GM12801 (cell line): ENCODE measurements at regions not wholly inside any gene's neighbourhood (a gene's known extent, or its start where the extent isn't known, plus 50 kb on each side); places are given as distances from the start of the nearest gene placed in this dataset.

Experiments
- TF ChIP-seq, protein P1 (sequence below): IDR thresholded peaks from one replicate; pipeline ENCODE4 v1.5.1; 2011; ENCODE audit warnings: control low read depth; ENCODE audit not compliant: insufficient read length; ENCODE audit errors: extremely low read depth

- TF ChIP-seq, protein P1, sequence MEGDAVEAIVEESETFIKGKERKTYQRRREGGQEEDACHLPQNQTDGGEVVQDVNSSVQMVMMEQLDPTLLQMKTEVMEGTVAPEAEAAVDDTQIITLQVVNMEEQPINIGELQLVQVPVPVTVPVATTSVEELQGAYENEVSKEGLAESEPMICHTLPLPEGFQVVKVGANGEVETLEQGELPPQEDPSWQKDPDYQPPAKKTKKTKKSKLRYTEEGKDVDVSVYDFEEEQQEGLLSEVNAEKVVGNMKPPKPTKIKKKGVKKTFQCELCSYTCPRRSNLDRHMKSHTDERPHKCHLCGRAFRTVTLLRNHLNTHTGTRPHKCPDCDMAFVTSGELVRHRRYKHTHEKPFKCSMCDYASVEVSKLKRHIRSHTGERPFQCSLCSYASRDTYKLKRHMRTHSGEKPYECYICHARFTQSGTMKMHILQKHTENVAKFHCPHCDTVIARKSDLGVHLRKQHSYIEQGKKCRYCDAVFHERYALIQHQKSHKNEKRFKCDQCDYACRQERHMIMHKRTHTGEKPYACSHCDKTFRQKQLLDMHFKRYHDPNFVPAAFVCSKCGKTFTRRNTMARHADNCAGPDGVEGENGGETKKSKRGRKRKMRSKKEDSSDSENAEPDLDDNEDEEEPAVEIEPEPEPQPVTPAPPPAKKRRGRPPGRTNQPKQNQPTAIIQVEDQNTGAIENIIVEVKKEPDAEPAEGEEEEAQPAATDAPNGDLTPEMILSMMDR, result no peak
These were observed 128.1 kb upstream of the SERTAD2 start for GRCh38 chr2:64781711-64782390.

GRCh38 chr2:64784168-64785061, 130.7 kb upstream of the SERTAD2 start:
- TF ChIP-seq, protein P1, result no peak

DNA sequence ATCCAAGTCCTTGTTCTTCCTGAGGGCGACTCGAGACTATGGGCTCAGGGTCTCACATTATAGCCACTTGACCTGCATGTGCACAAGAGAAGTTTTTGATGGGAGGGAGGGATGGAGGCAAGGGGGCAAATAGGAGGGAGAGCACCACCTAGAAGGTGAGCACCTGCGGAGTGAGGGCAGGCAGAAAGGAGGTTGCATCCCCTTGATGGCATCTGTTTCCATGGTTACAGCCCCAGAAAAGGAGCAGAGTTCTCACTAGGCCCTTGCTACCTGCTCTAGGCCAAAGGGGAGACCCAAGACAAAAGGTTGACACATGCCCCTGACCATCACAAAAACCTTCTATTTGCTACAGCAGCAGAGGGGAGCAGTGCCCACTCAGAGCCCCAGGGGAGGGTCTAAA, 131.5 kb upstream of the SERTAD2 start:
- TF ChIP-seq, protein P1, result no peak

GRCh38 chr2:64786343-64787018, 132.8 kb upstream of the SERTAD2 start:
- TF ChIP-seq, protein P1, result no peak

- TF ChIP-seq, protein P1, result no peak
These were observed 133.3 kb upstream of the SERTAD2 start for GRCh38 chr2:64787019-64787365.

GRCh38 chr2:64787698-64788097, 134.0 kb upstream of the SERTAD2 start:
- TF ChIP-seq, protein P1, result no peak
